ENCODE measurements at regions not wholly inside any gene's neighbourhood (a gene's known extent, or its start where the extent isn't known, plus 50 kb on each side); places are given as distances from the start of the nearest gene placed in this dataset.

DNA sequence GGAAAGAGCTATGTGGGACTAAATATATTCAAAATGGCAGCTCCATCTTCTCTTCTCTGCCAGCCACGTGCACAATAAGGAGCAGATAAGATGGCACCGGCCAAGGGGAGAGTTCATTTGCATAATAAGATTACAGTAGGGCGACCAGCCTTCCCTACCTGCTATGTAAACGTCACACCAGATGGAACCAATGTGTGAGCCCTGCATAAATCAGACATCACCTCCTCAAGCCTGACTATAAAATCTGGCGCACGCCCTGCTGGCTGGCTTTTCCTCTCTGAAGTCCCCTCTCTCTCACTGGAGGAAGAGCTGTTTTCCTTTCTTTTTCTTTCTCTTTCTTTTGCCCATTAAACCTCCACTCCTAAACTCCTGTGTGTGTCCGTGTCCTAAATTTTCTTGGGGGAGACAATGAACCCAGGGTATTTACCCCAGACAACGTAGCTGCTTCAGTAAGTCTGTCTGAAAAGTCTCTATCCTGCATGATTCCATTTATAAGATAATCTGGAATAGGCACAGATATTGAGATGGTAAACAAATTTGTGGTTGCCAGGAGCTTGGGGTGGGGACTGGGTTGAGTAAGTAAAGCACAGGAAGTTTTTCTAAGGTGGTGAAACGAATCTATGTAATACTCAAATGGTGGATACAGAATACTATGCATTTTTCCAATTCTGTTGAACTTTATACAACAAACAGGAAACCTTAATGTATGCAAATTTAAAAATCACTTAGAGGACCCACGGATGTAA lies 670.0 kb upstream of the KIRREL3 start:
- no peaks in the 10 kb centered on the region for H3K4me1 ChIP-seq
- H3K36me3 ChIP-seq: no peaks in the 10 kb centered on the region
- DNase-seq (ENCODE audit: low spot score in 2 of 2): no peak
- no peaks in the 10 kb centered on the region for H3K27me3 ChIP-seq
- no peak overlapping the region for H3K4me3 ChIP-seq
- intact Hi-C loops (cut with DNase I): no loop called here
- H3K27ac ChIP-seq: no peak overlapping the region
- TF ChIP-seq, protein P1, sequence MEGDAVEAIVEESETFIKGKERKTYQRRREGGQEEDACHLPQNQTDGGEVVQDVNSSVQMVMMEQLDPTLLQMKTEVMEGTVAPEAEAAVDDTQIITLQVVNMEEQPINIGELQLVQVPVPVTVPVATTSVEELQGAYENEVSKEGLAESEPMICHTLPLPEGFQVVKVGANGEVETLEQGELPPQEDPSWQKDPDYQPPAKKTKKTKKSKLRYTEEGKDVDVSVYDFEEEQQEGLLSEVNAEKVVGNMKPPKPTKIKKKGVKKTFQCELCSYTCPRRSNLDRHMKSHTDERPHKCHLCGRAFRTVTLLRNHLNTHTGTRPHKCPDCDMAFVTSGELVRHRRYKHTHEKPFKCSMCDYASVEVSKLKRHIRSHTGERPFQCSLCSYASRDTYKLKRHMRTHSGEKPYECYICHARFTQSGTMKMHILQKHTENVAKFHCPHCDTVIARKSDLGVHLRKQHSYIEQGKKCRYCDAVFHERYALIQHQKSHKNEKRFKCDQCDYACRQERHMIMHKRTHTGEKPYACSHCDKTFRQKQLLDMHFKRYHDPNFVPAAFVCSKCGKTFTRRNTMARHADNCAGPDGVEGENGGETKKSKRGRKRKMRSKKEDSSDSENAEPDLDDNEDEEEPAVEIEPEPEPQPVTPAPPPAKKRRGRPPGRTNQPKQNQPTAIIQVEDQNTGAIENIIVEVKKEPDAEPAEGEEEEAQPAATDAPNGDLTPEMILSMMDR (IDR thresholded peaks at IDR 0.05): no peak
- no peaks in the 10 kb centered on the region for H3K9me3 ChIP-seq

GRCh38 chr11:127656116-127656836 lies 655.7 kb upstream of the KIRREL3 start:
- H3K4me1 ChIP-seq: no peaks in the 10 kb centered on the region
- intact Hi-C loops (cut with DNase I): no loop called here
- no peaks in the 10 kb centered on the region for H3K36me3 ChIP-seq
- H3K4me3 ChIP-seq: no peak overlapping the region
- no peaks in the 10 kb centered on the region for H3K27me3 ChIP-seq
- TF ChIP-seq, protein P1 (IDR thresholded peaks at IDR 0.05): no peak
- DNase-seq (ENCODE audit: low spot score in 2 of 2): no peak
- H3K27ac ChIP-seq: no peak overlapping the region
- no peaks in the 10 kb centered on the region for H3K9me3 ChIP-seq

DNA sequence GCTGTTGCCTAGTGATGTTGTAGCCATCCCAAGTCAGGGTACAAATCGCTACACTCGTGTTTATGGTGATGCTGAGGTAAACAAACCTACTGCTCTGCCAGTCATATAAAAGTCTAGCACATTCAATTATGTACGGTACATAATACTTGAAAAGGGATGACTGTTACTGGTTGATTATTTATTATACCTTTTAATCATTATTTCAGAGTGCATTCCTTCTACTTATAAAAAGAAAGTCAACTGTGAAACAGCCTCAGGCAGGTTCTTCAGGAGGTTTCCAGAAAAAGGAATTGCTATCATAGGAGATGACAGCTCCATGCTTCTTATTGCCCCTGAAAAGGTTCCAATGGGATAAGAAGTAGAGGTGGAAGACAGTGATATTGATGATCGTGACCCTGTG lies 652.5 kb upstream of the KIRREL3 start:
- Histone ChIP-seq H3K4me3 (no peak overlapping the region), H3K9me3 (no peaks in the 10 kb centered on the region), H3K4me1 (no peaks in the 10 kb centered on the region), H3K36me3 (no peaks in the 10 kb centered on the region), H3K27ac (no peak overlapping the region), H3K27me3 (no peaks in the 10 kb centered on the region)
- TF ChIP-seq, protein P1 (IDR thresholded peaks at IDR 0.05): no peak
- intact Hi-C loops (cut with DNase I): no loop called here
- DNase-seq (ENCODE audit: low spot score in 2 of 2): no peak

DNA sequence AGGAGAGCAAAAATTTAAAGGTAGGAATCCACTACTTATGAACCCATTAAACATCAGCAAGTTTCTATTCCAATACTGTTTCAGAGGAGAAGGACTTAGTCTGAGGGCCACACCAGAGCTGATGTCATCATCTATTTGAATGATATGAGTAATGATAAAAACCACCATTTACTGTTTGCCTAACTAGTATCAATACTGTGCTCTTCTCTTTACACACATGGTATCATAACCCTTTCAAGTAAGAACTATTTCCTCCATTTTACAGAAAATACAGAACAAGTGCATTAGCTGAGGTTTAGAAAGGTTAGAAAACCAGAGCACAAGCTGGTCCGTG lies 651.3 kb upstream of the KIRREL3 start:
- Histone ChIP-seq H3K27ac (no peak overlapping the region), H3K4me3 (no peak overlapping the region), H3K27me3 (no peaks in the 10 kb centered on the region), H3K9me3 (no peaks in the 10 kb centered on the region), H3K4me1 (no peaks in the 10 kb centered on the region), H3K36me3 (no peaks in the 10 kb centered on the region)
- no peak for DNase-seq (ENCODE audit: low spot score in 2 of 2)
- intact Hi-C loops (cut with DNase I): no loop called here
- TF ChIP-seq, protein P1 (IDR thresholded peaks at IDR 0.05): no peak

GRCh38 chr11:127651175-127651887 lies 650.8 kb upstream of the KIRREL3 start:
- intact Hi-C loops (cut with DNase I): no loop called here

More at GRCh38 chr11:127651175-127651887, 650.8 kb upstream of the KIRREL3 start:
- H3K4me1 ChIP-seq: no peaks in the 10 kb centered on the region
- no peaks in the 10 kb centered on the region for H3K27me3 ChIP-seq
- H3K36me3 ChIP-seq: no peaks in the 10 kb centered on the region
- no peaks in the 10 kb centered on the region for H3K9me3 ChIP-seq
- H3K4me3 ChIP-seq: no peak overlapping the region
- H3K27ac ChIP-seq: no peak overlapping the region
- DNase-seq (ENCODE audit: low spot score in 2 of 2): no peak
- TF ChIP-seq, protein P1 (IDR thresholded peaks at IDR 0.05): no peak
